GM18520 (cell line): ENCODE measurements at regions not wholly inside any gene's neighbourhood (a gene's known extent, or its start where the extent isn't known, plus 50 kb on each side); places are given as distances from the start of the nearest gene placed in this dataset.

Experiments
- ATAC-seq: cut with Tn5 transposase; IDR thresholded peaks from one replicate; pipeline ENCODE4 v1.9.1; 2021; ENCODE audit not compliant: unreplicated experiment

DNA sequence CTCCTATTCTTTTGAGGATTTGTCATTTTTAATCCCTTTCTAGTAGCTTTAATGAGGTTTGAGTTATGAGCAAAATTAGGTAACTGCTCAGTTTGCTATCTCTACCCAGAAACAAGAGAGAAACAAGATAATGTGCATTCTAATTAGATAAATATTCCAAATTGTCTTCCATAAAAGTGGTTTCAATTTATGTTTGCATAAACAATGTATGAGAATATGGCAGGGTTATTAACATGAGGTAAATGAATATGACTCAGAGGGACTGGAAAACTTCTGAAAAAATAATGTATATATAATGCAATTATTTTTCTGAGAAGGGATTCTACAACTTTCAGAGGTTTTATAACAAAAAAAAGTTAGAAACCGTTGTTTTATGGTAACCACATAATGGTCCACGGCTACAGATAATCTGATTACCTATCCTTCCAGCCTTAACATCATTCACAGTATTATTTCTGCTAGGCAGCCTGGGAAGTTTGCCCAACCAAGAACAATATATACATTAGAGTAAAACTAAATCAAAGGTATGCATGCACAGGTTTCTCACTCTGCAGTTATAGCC, 101.2 kb downstream of the CRPPA start:
- ATAC-seq = no peak

DNA sequence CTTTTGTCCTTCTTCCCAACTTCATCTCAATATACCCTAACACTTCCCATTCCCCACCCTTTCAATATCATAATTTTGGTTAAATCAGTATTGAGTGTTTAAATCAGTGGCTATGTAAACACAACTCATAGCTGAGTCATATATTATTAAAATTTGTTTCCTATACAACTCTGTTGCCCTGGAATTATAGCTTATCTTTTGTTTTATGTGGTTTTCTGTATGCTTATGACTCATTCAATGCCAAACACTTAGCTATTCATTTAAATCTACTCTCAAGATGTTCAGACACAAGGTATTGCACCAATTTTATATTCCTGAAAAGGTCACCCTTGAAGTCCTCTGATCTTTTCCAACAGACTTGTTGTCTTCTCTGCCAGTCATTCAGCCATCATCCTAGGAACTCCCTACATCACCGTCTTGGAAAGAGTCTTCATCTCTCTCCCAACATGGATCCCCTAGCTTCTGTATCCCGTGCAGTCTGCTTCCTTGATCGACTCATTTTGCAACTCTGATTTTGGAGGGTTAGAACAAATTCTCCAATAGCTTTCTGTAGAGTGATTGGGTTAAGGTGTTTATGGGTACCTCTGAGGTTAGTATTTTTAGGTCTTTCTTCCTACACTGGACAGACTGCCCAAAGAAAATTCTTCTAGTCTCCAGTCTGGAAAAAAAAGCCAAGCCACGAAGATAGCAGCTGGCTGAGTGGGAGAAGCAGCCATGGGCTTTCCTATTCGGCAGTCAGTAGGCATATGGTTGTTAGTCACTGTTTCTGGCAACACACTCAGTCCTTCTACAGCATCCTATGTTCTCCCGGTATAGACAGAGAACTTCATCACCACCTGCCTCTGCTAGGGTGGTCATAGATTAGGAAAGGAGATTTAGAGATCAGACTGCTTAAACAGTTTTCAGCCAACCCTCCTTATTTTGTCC, 102.1 kb downstream of the CRPPA start:
- ATAC-seq = no peak

DNA sequence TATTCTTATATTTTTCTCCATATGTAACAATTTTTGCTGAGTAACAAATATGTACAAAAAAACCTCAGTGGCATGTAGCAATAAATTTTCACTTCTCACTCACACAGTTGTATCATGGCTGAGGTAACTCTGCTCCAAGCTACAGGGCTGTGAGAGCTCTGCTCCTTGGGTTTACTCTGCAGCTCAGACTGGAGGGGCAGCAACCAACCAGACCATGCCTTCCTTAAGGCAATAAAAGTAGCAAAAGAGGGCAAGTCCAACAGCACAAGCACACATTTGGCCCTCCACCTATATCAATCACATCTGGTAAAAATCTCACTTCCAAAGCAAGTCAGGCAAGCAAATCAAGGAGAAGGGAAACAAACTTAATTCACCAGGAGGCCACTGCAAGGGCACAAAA, 102.9 kb downstream of the CRPPA start:
- ATAC-seq = no peak

DNA sequence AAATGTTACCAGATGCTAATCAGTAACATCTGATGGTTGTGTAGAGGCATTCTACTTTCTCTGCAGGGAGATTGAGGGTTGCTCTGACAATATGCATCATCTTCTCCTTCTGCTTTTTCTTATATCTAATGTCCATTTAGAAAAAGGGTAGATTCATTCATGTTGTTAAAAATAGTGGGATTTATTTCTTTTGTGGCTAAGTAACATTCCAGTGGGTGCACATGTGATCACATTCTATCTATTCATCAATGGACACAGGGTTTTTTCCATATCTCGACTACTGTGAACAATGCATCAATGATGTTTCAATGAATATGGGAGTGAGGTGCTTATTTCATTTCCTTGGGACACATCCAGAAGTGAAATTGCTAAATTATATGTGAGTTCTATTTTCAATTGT, 103.9 kb downstream of the CRPPA start:
- ATAC-seq = no peak

DNA sequence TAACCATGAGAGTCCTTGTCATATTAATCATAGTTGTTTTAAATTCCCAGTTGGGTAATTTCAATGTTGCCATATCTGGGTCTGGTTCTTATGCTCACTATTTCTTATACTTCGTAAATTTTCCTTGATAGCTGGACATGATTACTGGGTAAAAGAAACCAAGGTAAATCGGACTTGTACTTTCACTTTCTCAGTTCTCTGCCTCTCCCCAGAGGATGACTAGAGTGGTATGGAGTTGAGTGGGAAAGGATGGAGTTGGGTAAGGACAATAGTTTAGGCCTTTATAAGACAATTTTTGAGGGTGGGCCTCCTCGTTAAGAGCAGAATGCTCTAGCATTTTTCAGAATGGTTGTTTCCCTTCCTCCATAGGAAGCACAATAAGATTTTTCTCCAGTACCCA, 106.1 kb downstream of the CRPPA start:
- ATAC-seq = no peak

DNA sequence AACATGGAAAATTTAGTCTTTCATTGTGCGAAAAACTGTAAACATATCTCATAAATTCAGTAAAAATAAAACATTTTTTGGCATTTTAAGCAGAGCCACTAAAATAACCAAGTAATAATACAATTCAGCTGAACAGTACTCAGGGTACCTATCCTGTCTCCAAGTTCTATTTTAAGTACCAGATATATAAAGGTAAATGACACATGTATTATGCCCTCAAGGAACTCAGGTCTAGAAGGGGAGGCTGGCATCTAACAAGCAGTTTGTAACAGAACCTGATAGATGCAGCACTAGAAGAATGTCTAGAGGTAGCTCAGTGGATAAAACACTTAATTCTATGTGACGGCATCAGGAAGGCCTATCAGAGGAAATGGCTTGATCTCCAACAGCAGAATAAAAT, 112.2 kb downstream of the CRPPA start:
- no peak for ATAC-seq

DNA sequence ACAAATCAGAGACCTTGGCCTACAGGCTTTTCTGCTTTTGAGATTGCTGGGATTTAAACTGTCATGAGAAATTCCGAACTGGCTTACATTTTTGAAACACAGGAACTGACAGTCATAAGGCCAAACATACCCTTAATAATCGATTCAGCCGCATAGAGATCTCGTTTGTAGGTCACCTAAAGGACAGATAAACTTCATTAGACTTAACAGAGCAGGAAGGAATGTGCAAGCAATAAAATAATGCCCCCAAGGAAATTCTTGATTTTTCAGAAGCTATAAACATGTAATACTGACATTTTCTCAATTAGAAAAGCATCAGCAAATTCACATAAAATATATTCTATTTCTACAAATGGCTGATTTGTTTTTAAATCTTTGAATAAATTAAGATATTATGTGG, 120.0 kb downstream of the CRPPA start:
- no peak for ATAC-seq

DNA sequence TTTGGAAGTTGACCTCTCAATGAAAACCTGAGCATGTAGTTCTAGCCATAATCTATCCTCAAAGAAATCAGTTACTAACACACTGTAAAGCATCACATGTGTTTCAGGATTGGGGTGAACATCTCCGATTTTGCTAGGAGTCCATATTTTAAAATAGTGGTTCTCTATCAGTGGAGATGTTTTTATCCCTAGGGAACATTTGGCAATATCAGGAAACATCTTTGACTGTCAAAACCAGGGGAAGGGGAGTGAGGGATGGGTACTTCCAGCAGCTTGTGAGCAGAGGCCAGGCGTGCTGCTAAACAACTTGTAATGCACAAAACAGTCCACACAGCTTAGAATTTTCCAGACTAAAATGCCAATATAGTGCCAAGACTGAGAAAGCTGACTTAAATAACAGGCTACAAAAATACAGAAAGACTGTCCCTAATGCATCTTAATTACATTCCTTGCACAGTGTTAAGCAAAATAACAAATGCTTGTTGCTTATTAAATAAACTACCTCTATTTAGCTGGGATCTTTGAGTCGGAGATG, 120.9 kb downstream of the CRPPA start:
- ATAC-seq = no peak

DNA sequence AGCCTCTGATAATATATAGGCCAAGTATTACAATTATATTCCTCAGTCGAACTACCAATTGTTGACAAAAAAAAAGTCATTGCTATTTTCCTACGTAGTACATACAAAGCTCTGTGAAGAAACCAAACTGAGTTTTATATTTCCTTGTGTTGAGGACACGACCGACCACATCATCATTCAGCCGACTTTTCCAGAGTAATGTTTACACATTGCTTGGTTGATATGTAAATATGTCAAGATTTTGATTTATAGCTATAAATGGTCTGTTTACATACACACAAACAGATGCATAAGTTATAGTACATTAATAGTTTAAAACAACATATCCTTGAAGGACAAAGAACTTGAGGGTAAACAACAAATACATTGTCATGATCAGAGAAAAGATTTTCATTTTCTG, 121.5 kb downstream of the CRPPA start:
- ATAC-seq = no peak

DNA sequence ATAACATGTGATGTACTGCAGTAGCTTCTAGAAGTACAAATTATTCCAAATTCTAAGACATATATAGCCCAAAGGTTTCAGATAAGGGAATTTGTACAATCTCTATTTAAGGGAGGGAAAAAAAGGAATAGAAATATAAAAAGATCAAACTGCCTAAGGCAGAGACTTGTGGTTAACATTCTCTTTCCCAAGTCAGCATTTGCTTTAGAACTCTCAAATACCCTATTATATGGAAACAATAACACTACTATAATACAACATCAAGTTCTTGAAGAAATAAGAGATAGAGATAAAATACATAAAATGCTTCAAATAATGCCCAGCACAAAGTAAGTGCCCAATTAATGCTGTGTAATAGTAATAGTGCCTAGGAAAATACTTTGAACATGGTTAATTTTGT, 123.1 kb downstream of the CRPPA start:
- ATAC-seq = no peak

DNA sequence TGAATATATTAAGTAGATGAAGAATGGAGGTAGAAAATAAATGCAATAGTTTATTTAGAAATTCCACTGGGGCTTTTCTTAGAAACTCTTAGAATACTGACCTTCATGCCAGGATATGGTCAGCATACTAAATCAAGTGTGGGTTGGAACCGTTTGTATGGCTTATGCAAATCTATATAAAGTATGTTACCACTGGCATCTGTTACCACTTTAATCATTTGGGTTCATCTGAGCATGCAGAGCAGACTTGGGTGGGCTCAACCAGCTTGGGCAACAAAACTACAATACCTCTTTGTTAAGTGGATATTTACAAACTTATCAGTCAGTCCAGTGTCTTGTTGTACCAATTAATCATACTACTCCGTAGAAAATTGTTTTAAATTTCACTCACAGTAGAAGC, 125.8 kb downstream of the CRPPA start:
- no peak for ATAC-seq

DNA sequence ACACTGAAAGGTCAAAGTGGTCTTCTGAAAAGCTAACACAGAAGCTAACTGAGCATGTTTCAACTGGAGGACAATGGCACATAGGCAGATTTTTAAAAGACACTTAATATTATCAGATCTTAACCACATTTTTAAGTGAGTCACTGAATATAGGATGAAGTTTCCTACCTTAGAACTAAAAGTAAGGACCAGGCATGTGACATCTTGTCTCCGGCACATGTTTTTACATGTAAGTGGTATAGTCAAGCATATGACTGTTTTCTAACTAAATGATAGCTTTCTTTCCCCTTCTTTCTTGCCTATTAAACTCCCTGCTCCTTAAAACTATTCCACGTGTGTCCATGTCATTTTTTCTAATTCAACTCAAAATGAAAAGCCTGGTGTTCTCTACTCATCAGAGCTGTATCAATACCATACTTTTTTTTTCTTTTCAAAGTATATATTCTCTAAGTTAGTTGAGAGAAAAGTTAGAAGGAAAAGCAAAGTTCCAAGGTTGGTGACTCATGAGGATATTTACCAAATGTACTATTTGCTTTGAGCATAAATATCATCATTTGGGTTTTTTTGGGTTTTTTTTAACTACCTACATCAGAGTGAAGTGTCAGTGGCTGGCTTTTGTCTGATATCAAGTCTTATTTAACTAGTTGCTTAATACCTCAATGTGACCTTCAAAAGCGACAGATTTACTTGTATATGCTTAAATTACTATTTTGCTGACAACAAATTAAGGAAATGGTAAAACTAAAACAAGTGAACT, 127.5 kb downstream of the CRPPA start:
- ATAC-seq = no peak

DNA sequence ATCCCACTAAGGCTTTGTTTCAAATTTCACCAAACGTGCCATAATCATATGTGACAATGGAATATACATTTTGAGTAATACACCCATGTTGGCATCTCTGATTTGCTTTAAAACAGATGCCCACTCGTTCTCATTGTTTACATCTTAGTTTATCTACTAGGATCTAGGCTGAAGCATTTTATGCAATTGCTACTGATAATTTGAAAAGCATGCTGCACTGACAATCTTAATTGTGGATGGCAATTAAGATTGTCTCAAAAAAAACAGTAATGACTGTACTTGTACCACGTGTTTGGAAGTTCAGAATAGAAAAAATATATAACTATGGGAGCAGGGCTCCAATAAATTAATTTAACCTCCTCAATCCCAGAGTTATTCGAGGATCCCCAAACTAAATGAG, 136.8 kb downstream of the CRPPA start:
- no peak for ATAC-seq

DNA sequence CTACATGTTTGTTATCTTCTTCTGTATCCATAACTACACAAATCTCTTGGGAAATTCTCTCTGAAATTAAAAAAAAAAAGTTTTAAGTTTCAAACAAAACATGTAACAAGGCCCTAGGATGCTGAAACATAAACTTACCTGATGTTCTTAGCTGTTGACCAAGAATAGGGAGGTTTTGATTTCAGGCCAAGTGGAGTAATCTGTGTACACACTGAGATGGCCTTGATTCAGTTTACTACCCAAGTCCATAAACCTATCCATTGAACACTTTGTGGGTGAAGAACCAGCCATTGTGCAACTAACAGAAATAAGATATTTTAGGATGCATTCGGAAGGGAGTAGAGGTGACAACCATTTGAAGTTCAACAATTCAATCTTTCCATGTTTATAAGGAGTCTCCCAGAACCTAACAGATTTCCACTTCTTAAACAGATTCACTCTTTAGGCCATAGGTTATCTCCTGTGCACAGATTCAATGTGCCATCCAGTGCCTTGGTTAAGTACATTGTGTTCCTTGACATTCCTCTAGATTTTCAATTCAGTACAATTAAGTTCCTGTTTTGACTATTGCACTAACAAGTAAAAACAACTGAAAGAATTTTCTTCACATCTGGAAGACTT, 143.1 kb downstream of the CRPPA start:
- ATAC-seq = no peak

DNA sequence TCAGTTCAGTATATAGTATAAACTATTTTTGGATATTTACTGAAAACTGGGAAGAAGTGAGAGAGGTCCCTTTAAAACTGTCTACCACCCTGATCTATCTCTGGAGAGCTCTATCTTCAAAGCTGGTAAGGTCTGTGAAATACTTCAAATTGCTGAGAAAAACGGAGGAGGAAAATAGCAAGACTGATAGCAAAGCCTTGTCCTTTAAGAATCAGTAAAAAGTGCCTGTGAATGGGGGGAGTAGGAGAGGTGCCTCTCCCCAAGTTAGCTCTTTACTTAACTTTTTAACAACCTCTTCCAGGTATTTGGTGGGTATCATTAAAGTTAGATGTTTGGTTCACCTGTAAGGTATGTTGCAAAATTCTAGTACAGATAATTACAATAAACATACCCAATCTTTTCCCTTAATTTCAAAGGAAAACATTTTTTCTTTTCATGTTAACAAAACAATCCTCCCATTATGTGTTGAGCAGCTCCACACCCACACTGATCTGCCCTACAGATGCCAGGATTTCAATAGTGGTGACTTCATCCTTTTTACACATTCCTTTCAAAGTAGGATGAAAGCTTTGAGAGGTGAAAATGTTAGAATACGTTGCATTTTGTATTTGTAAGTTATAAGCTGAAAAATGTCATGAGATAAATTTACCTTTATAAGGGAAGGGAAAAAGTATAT, 149.2 kb downstream of the CRPPA start:
- ATAC-seq = no peak

DNA sequence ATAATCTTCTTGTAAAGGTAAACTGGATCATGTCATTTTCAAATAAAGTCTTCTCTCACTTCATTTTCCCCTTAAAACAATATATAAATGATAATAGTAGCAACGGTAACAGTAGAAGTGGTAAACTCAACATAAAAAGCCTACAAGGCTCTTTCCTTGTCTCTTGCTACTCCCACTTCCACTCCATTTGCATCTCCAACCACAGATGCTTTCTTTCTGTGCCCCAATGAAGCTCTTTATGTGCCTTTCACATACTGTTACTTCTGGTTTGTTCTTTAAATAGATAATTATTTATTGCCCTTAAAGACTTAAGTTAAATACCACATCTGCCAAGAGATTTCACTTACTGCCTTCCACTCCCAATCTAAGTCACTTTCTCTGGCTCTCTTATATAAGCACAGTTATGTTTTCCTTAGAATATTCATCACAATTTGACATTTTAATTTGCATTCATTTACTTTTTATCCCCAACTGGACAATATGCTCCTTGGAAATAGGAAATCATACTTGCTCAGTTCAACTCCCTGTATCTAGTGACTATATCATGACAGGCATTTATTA, 149.9 kb downstream of the CRPPA start:
- ATAC-seq = no peak

DNA sequence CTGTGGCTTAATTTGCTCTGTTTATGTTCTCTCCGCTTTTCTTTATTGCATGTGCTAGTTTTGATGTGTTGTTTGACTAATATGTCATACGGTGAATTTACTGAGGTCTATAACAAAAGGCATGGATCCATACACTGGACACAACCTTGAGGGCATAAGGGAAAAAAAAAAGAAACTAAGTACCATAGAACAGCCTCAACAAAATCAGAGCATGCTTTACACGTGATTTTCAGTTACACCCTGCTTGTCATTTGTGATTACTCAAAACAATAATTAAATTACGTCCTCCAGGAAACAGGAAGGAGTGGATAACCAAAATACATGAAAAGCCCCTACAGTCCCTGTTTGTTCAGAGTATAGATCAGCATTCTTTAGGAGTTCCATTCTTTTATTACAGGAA, 150.5 kb downstream of the CRPPA start:
- no peak for ATAC-seq

DNA sequence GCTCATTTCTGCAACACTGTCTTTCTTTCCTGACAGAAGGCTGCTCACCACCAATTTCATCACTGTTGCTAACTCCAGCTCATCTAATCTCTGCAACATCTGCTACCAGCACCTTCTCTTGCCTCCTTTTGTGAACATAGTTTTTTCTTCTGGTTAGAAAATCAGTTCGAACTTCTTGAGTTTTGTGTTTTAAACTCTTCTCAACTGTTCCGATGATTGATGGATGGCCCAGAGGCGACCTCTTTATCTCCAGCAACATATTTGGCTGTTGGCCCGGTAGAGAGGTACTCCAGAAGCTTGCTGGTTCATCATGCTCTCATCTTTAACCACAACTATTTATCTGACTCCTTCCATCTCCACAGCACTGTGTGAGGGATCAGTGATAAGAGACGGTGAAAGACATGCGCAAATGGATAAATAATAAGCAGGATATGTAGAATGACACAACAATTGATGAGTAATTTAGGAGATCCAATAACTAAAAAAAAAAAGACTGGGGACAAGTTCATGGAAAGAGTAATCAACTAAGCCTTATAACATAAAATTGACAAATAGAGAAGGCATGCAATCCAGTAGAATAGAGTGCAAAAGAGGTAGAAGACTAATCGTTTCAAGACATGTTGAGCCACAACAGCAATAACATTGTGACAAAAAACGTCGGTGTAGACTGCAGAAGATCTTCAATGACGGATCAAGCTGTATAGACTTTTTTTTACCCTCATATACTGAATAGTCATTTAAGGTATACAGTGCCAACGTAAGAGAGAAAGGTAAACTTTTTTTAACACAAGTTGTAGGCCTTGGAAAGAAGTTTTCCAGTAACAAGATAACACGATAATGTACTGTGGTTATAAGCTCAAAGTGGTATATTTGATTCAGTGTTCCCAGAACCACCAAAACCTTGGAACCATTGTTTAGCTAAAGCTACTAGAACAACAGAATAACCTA, 152.2 kb downstream of the CRPPA start:
- ATAC-seq = no peak
